ENCODE measurements at regions not wholly inside any gene's neighbourhood (a gene's known extent, or its start where the extent isn't known, plus 50 kb on each side); places are given as distances from the start of the nearest gene placed in this dataset.

- DNase-seq = no peak
Observed at GRCh38 chr17:33789658-33790057, 465.4 kb upstream of the CCL2 start.

GRCh38 chr17:33797181-33797580, 457.9 kb upstream of the CCL2 start:
- no peak for DNase-seq

- no peak for DNase-seq
Observed at GRCh38 chr17:33798308-33798707, 456.8 kb upstream of the CCL2 start.

- no peak for DNase-seq
Observed at GRCh38 chr17:33802349-33803198, 452.5 kb upstream of the CCL2 start.

GRCh38 chr17:33803199-33803685, 451.8 kb upstream of the CCL2 start:
- DNase-seq = no peak

- no peak for DNase-seq
Observed at GRCh38 chr17:33803686-33804085, 451.4 kb upstream of the CCL2 start.

GRCh38 chr17:33804401-33804800, 450.7 kb upstream of the CCL2 start:
- no peak for DNase-seq

- DNase-seq = no peak
Observed at GRCh38 chr17:33806631-33807030, 448.5 kb upstream of the CCL2 start.

GRCh38 chr17:33809748-33810147, 445.3 kb upstream of the CCL2 start:
- DNase-seq = no peak

- DNase-seq = no peak
Observed at GRCh38 chr17:33811004-33811760, 443.9 kb upstream of the CCL2 start.

- no peak for DNase-seq
Observed at GRCh38 chr17:33811984-33812577, 443.0 kb upstream of the CCL2 start.

- no peak for DNase-seq
Observed at GRCh38 chr17:33814852-33815251, 440.2 kb upstream of the CCL2 start.

GRCh38 chr17:33816036-33816435, 439.0 kb upstream of the CCL2 start:
- no peak for DNase-seq

- no peak for DNase-seq
Observed at GRCh38 chr17:33816842-33817617, 438.1 kb upstream of the CCL2 start.

- DNase-seq = no peak
Observed at GRCh38 chr17:33819539-33819938, 435.5 kb upstream of the CCL2 start.

- DNase-seq = no peak
Observed at GRCh38 chr17:33832262-33832661, 422.8 kb upstream of the CCL2 start.

GRCh38 chr17:33837281-33837680, 417.8 kb upstream of the CCL2 start:
- DNase-seq = no peak

- DNase-seq = no peak
Observed at GRCh38 chr17:33838281-33838680, 416.8 kb upstream of the CCL2 start.

GRCh38 chr17:33847900-33848299, 407.2 kb upstream of the CCL2 start:
- DNase-seq = no peak

GRCh38 chr17:33848433-33848832, 406.7 kb upstream of the CCL2 start:
- DNase-seq = no peak

GRCh38 chr17:33854596-33854995, 400.5 kb upstream of the CCL2 start:
- no peak for DNase-seq

GRCh38 chr17:33858121-33858520, 397.0 kb upstream of the CCL2 start:
- no peak for DNase-seq

- DNase-seq = no peak
Observed at GRCh38 chr17:33858682-33859081, 396.4 kb upstream of the CCL2 start.
